Activated naive CD8-positive, alpha-beta T cell treated with anti-CD3 and anti-CD28 coated beads, Interleukin-2, amount 10 ng/mL, durations not matched to agents 7 days and 5 days (primary cell): ENCODE measurements at regions not wholly inside any gene's neighbourhood (a gene's known extent, or its start where the extent isn't known, plus 50 kb on each side); places are given as distances from the start of the nearest gene placed in this dataset.

ENCODE experiments used
- ATAC-seq: fragments of 150-1000 bp; cut with Tn5 transposase; one replicate; pipeline ENCODE4 v1.10.0; 2021; ENCODE audit warnings: low read depth, moderate library complexity
- POLR2A ChIA-PET: fragments of 350-600 bp; sonication (Branson Sonifier 250); formaldehyde crosslinking; loops from one replicate; lab custom pipeline; 2021; ENCODE audit warnings: antibody characterized with exemption; lab: Charles Lee
- DNase-seq: peaks from one replicate; pipeline ENCODE4 v3.0.0; 2021
- H3K27ac Mint-ChIP-seq: one replicate; pipeline ENCODE4 v1.8.0; 2022; ENCODE audit warnings: mild to moderate bottlenecking, mixed read lengths
- H3K27me3 Mint-ChIP-seq: one replicate; pipeline ENCODE4 v1.8.0; 2022; ENCODE audit warnings: mild to moderate bottlenecking, moderate library complexity, mixed read lengths
- H3K36me3 Mint-ChIP-seq: one replicate; pipeline ENCODE4 v1.8.0; 2021; ENCODE audit warnings: mild to moderate bottlenecking, mixed read lengths
- H3K4me1 Mint-ChIP-seq: one replicate; pipeline ENCODE4 v1.8.0; 2021; ENCODE audit warnings: mixed read lengths
- H3K4me3 Mint-ChIP-seq: one replicate; pipeline ENCODE4 v1.8.0; 2022; ENCODE audit warnings: mild to moderate bottlenecking, moderate library complexity, mixed read lengths
- H3K9me3 Mint-ChIP-seq: one replicate; pipeline ENCODE4 v1.8.0; 2021; ENCODE audit warnings: mixed read lengths

GRCh38 chr5:53430618-53431252, 49.7 kb upstream of the FST start:
- DNase-seq (no peak), ATAC-seq (no peak)
- Mint-ChIP-seq H3K27me3 (peaks cover 18% of the 10 kb centered on the region), H3K4me3 (no peak overlapping the region), H3K27ac (no peak overlapping the region), H3K9me3 (no peaks in the 10 kb centered on the region), H3K4me1 (no peaks in the 10 kb centered on the region), H3K36me3 (no peaks in the 10 kb centered on the region)
- POLR2A ChIA-PET, result no interaction called here
